ENCODE measurements at regions not wholly inside any gene's neighbourhood (a gene's known extent, or its start where the extent isn't known, plus 50 kb on each side); places are given as distances from the start of the nearest gene placed in this dataset.

GRCh38 chr17:62870552-62870971 lies 62.4 kb upstream of the MARCHF10 start:
- no peaks in the 10 kb centered on the region for H3K4me1 Mint-ChIP-seq
- Histone ChIP-seq H3K36me3 (replicated peaks in 1 of 2; ENCODE audit: control extremely low read depth in 1 of 2, control insufficient read depth in 1 of 2, extremely low read depth in 1 of 2, insufficient read depth in 2 of 2, low read length in 1 of 2) (no peaks in the 10 kb centered on the region), H3K27ac (ENCODE audit: low read length in 2 of 2) (no peak overlapping the region), H3K9me3 (ENCODE audit: control extremely low read depth in 1 of 3, control insufficient read depth in 2 of 3, insufficient read depth in 1 of 3, low read length in 2 of 3) (peaks cover 0 to 4% (median 0%) of the 10 kb centered on the region in 3 donors), H2AFZ (ENCODE audit: insufficient read depth, low read depth, low read length, poor library complexity, severe bottlenecking) (no peak overlapping the region), H4K20me1 (ENCODE audit: control insufficient read depth, insufficient read depth, low read length, poor library complexity, severe bottlenecking) (no peaks in the 10 kb centered on the region), H3K4me3 (ENCODE audit: control extremely low read depth in 1 of 5, extremely low read depth in 1 of 5, insufficient read depth in 1 of 5, low read depth in 2 of 5, low read length in 4 of 5) (no peak overlapping the region), H3K9ac (ENCODE audit: low read length) (no peak overlapping the region), H3K79me2 (ENCODE audit: control insufficient read depth, insufficient read depth, low read length) (no peaks in the 10 kb centered on the region), H3K4me1 (ENCODE audit: control insufficient read depth in 2 of 2, insufficient read depth in 2 of 2, low read length in 2 of 2) (no peaks in the 10 kb centered on the region), H3K4me2 (replicated peaks; ENCODE audit: low read depth, low read length, poor library complexity, severe bottlenecking) (no peak overlapping the region), H3K27me3 (replicated peaks in 1 of 4; ENCODE audit: control extremely low read depth in 1 of 4, control insufficient read depth in 3 of 4, insufficient read depth in 4 of 4, low read length in 3 of 4) (peaks cover 0 to 14% (median under 1%) of the 10 kb centered on the region in 4 experiments)
- no peak for TF ChIP-seq EZH2 (IDR thresholded peaks at IDR 0.05; ENCODE audit: borderline replicate concordance, insufficient read depth, low read depth, low read length, poor library complexity, severe bottlenecking)
- no peak for TF ChIP-seq CTCF (IDR thresholded peaks at IDR 0.05)
- no peaks in the 10 kb centered on the region for H3K9me3 Mint-ChIP-seq (ENCODE audit: insufficient read depth)
- no peak overlapping the region for H3K27ac Mint-ChIP-seq
- ATAC-seq (ENCODE audit: low read depth) (no peak), DNase-seq (no peak)
- CTCF ChIA-PET, result no interaction called here
- 97% methylated on average over 6 of the region's 8 CpGs for WGBS (ENCODE audit: insufficient coverage)
- H3K4me3 Mint-ChIP-seq, result no peak overlapping the region
- intact Hi-C loops (cut with micrococcal nuclease), result no loop called here
- peaks cover 22% of the 10 kb centered on the region for H3K27me3 Mint-ChIP-seq
- POLR2A ChIA-PET, result no interaction called here

GRCh38 chr17:62870030-62870541 lies 62.0 kb upstream of the MARCHF10 start:
- TF ChIP-seq CTCF (IDR thresholded peaks at IDR 0.05) (no peak), EZH2 (IDR thresholded peaks at IDR 0.05; ENCODE audit: borderline replicate concordance, insufficient read depth, low read depth, low read length, poor library complexity, severe bottlenecking) (no peak)
- no peak for DNase-seq
- Mint-ChIP-seq H3K4me3 (no peak overlapping the region), H3K27me3 (peaks cover 21% of the 10 kb centered on the region), H3K27ac (no peak overlapping the region), H3K9me3 (ENCODE audit: insufficient read depth) (no peaks in the 10 kb centered on the region), H3K4me1 (no peaks in the 10 kb centered on the region)
- Histone ChIP-seq H3K79me2 (ENCODE audit: control insufficient read depth, insufficient read depth, low read length) (no peaks in the 10 kb centered on the region), H2AFZ (ENCODE audit: insufficient read depth, low read depth, low read length, poor library complexity, severe bottlenecking) (no peak overlapping the region), H3K27ac (ENCODE audit: low read length in 2 of 2) (no peak overlapping the region), H3K9ac (ENCODE audit: low read length) (no peak overlapping the region), H3K27me3 (replicated peaks in 1 of 4; ENCODE audit: control extremely low read depth in 1 of 4, control insufficient read depth in 3 of 4, insufficient read depth in 4 of 4, low read length in 3 of 4) (peaks cover 0 to 10% (median 1%) of the 10 kb centered on the region in 4 experiments), H3K36me3 (replicated peaks in 1 of 2; ENCODE audit: control extremely low read depth in 1 of 2, control insufficient read depth in 1 of 2, extremely low read depth in 1 of 2, insufficient read depth in 2 of 2, low read length in 1 of 2) (no peaks in the 10 kb centered on the region), H3K9me3 (ENCODE audit: control extremely low read depth in 1 of 3, control insufficient read depth in 2 of 3, insufficient read depth in 1 of 3, low read length in 2 of 3) (peaks cover 0 to 4% (median 0%) of the 10 kb centered on the region in 3 donors), H3K4me2 (replicated peaks; ENCODE audit: low read depth, low read length, poor library complexity, severe bottlenecking) (no peak overlapping the region), H3K4me1 (ENCODE audit: control insufficient read depth in 2 of 2, insufficient read depth in 2 of 2, low read length in 2 of 2) (no peaks in the 10 kb centered on the region), H3K4me3 (ENCODE audit: control extremely low read depth in 1 of 5, extremely low read depth in 1 of 5, insufficient read depth in 1 of 5, low read depth in 2 of 5, low read length in 4 of 5) (no peak overlapping the region), H4K20me1 (ENCODE audit: control insufficient read depth, insufficient read depth, low read length, poor library complexity, severe bottlenecking) (no peaks in the 10 kb centered on the region)
- 100% methylated on average over 1 of the region's 5 CpGs for WGBS (ENCODE audit: insufficient coverage)
- POLR2A ChIA-PET, result no interaction called here
- no peak for ATAC-seq (ENCODE audit: low read depth)
- intact Hi-C loops (cut with micrococcal nuclease), result no loop called here
- CTCF ChIA-PET, result no interaction called here
